ENCODE measurements at regions not wholly inside any gene's neighbourhood (a gene's known extent, or its start where the extent isn't known, plus 50 kb on each side); places are given as distances from the start of the nearest gene placed in this dataset.

- no peak for TF ChIP-seq ZNF274 (CRISPR knock-in tag; IDR thresholded peaks at IDR 0.05)
- no peak for TF ChIP-seq ZNF609 (CRISPR knock-in tag; IDR thresholded peaks at IDR 0.05; ENCODE audit: borderline replicate concordance)
- TF ChIP-seq ZBTB46 (CRISPR knock-in tag; IDR thresholded peaks at IDR 0.05; ENCODE audit: borderline replicate concordance): no peak
- TF ChIP-seq, protein P1, sequence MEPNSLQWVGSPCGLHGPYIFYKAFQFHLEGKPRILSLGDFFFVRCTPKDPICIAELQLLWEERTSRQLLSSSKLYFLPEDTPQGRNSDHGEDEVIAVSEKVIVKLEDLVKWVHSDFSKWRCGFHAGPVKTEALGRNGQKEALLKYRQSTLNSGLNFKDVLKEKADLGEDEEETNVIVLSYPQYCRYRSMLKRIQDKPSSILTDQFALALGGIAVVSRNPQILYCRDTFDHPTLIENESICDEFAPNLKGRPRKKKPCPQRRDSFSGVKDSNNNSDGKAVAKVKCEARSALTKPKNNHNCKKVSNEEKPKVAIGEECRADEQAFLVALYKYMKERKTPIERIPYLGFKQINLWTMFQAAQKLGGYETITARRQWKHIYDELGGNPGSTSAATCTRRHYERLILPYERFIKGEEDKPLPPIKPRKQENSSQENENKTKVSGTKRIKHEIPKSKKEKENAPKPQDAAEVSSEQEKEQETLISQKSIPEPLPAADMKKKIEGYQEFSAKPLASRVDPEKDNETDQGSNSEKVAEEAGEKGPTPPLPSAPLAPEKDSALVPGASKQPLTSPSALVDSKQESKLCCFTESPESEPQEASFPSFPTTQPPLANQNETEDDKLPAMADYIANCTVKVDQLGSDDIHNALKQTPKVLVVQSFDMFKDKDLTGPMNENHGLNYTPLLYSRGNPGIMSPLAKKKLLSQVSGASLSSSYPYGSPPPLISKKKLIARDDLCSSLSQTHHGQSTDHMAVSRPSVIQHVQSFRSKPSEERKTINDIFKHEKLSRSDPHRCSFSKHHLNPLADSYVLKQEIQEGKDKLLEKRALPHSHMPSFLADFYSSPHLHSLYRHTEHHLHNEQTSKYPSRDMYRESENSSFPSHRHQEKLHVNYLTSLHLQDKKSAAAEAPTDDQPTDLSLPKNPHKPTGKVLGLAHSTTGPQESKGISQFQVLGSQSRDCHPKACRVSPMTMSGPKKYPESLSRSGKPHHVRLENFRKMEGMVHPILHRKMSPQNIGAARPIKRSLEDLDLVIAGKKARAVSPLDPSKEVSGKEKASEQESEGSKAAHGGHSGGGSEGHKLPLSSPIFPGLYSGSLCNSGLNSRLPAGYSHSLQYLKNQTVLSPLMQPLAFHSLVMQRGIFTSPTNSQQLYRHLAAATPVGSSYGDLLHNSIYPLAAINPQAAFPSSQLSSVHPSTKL (CRISPR knock-in tag; IDR thresholded peaks at IDR 0.05): no peak
Measured at GRCh38 chr9:109996936-109997580, 210.9 kb downstream of the C9orf152 start (continued).
